Common myeloid progenitor, CD34-positive (primary cell): ENCODE measurements at regions not wholly inside any gene's neighbourhood (a gene's known extent, or its start where the extent isn't known, plus 50 kb on each side); places are given as distances from the start of the nearest gene placed in this dataset.

Experiments used
- CTCF ChIA-PET: fragments of 350-600 bp; sonication (Branson Sonifier 250); formaldehyde crosslinking; loops from one replicate; lab custom pipeline; 2021; ENCODE audit warnings: antibody characterized with exemption; lab: Charles Lee
- POLR2A ChIA-PET: fragments of 350-600 bp; sonication (Branson Sonifier 250); formaldehyde crosslinking; loops from one replicate; lab custom pipeline; 2021; ENCODE audit warnings: antibody characterized with exemption; lab: Charles Lee
- DNase-seq, 3 donors: peaks; one replicate each; pipeline versions ENCODE4 v3.0.0 to v3.0.0-alpha.2; 2013
- H3K27ac ChIP-seq, 2 experiments: 1 replicate in 1 of 2; 2 replicates in 1 of 2; pipeline ENCODE4 v1.7.0; 2013; ENCODE audit warnings: inconsistent platforms in 2 of 2, low read length in 2 of 2, mild to moderate bottlenecking in 2 of 2, low read depth in 1 of 2, moderate library complexity in 1 of 2; ENCODE audit not compliant: severe bottlenecking in 2 of 2, insufficient read depth in 1 of 2, poor library complexity in 1 of 2
- H3K27me3 ChIP-seq, 5 experiments: replicated peaks in 2 of 5; 1 replicate in 3 of 5; 2 replicates in 2 of 5; pipeline versions ENCODE4 v1.6.1 to v1.7.0; 2013; ENCODE audit warnings: low read length in 4 of 5, mild to moderate bottlenecking in 2 of 5, moderate library complexity in 2 of 5, inconsistent platforms in 1 of 5; ENCODE audit not compliant: insufficient read depth in 5 of 5, control insufficient read depth in 4 of 5
- H3K36me3 ChIP-seq, 4 experiments: 1 replicate in 2 of 4; 2 replicates in 2 of 4; pipeline versions ENCODE4 v1.6.1 to v1.7.0; 2013; ENCODE audit warnings: low read length in 3 of 4, control low read depth in 1 of 4, mild to moderate bottlenecking in 1 of 4; ENCODE audit not compliant: control insufficient read depth in 4 of 4, insufficient read depth in 4 of 4
- H3K4me1 ChIP-seq, 4 experiments: 1 replicate in 3 of 4; 2 replicates in 1 of 4; pipeline versions ENCODE4 v1.6.1 to v1.7.1; 2013; ENCODE audit warnings: low read length in 3 of 4, mild to moderate bottlenecking in 3 of 4, control low read depth in 1 of 4, inconsistent platforms in 1 of 4, moderate library complexity in 1 of 4; ENCODE audit not compliant: control insufficient read depth in 4 of 4, insufficient read depth in 4 of 4; ENCODE audit errors: control extremely low read depth in 1 of 4
- H3K4me3 ChIP-seq, 7 experiments: 1 replicate in 4 of 7; 2 replicates in 3 of 7; pipeline versions ENCODE4 v1.5.1 to v1.7.0; 2013; ENCODE audit warnings: mild to moderate bottlenecking in 7 of 7, low read length in 6 of 7, moderate library complexity in 6 of 7, inconsistent platforms in 2 of 7, low read depth in 2 of 7, control low read depth in 1 of 7; ENCODE audit not compliant: insufficient read depth in 4 of 7, control insufficient read depth in 1 of 7; ENCODE audit errors: extremely low read depth in 1 of 7
- H3K9me3 ChIP-seq, 5 experiments: 1 replicate in 4 of 5; 2 replicates in 1 of 5; pipeline versions ENCODE4 v1.6.1 to v1.7.1; 2013; ENCODE audit warnings: low read length in 4 of 5, mild to moderate bottlenecking in 2 of 5, inconsistent platforms in 1 of 5, low read depth in 1 of 5, moderate library complexity in 1 of 5; ENCODE audit not compliant: control insufficient read depth in 4 of 5, insufficient read depth in 2 of 5; ENCODE audit errors: control extremely low read depth in 1 of 5
- WGBS: methylation state at CpG from one replicate; pipeline ENCODE4 v1.1.5; 2013; ENCODE audit not compliant: insufficient coverage; 5-methylcytosine and 5-hydroxymethylcytosine counted together

DNA sequence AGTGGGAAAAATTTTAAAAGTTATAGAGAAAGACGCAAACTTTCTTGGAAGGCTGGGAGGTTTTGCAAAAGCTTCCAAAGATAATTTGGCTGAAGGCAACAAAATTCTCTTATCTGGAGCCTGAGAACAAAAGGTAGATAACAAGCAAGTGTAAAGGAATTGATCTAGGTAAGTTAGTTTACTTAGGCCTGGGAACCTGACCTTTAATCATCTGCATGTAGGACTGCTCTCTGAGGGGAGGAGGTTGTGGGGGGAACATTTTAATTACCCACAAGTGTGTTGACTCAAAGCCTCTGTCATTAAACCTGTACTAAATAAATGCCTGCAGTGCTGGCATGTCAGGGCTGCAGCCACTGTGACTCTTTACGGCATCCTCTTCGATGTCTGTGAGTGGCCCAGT, 532.3 kb upstream of the SLITRK5 start:
- Histone ChIP-seq H3K27ac (no peak overlapping the region), H3K27me3 (no peaks in the 10 kb centered on the region), H3K36me3 (no peaks in the 10 kb centered on the region), H3K4me1 (no peaks in the 10 kb centered on the region), H3K9me3 (no peaks in the 10 kb centered on the region), H3K4me3 (no peak overlapping the region)
- 100% methylated on average over 3 of the region's 3 CpGs for WGBS
- DNase-seq: no peak
- CTCF ChIA-PET: no interaction called here
- POLR2A ChIA-PET: no interaction called here

DNA sequence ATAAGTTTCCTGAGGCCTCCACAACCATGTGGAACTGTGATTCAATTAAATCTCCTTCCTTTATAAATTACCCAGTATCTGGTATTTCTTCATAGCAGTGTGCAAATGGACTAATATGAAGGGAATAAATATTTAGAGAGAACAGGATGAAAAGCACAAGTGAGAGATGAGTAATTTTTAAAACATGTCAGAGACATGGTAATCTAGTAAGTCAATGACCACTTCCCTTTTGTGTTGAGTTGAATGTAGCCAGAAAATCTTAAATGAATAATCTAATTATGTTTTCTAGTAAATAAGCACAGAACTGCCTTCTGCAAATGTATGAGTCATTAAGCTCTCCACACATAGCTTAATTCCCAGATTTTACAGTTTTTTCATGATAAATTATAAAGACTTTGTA, 524.1 kb upstream of the SLITRK5 start:
- peak in 1 of 3 donors; percentile 4 for DNase-seq
- POLR2A ChIA-PET: no interaction called here
- CTCF ChIA-PET: no interaction called here
- Histone ChIP-seq H3K27me3 (no peaks in the 10 kb centered on the region), H3K36me3 (no peaks in the 10 kb centered on the region), H3K4me3 (no peak overlapping the region), H3K27ac (no peak overlapping the region), H3K4me1 (no peaks in the 10 kb centered on the region), H3K9me3 (peaks cover 0 to 4% (median 0%) of the 10 kb centered on the region in 5 experiments)

DNA sequence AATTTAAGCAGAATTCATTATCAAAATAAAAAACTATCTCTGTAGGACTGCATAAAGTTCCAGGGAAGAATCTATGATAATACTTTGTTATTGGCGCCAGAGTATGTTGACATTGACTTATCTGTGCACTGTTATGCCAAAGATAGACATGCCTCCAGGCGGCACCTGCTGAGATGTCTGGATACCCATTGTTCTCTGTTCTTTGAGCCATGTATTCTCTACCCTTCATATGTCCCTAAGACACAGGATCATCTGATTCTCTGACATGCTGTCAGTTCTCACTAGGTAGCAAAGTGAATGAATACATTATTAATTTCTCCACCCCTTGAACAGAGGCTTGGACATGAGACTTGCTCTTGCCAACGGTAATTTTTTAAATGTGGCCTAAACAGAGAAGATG, 517.8 kb upstream of the SLITRK5 start:
- Histone ChIP-seq H3K4me1 (no peaks in the 10 kb centered on the region), H3K27me3 (no peaks in the 10 kb centered on the region), H3K36me3 (no peaks in the 10 kb centered on the region), H3K9me3 (peaks cover 0 to 6% (median 0%) of the 10 kb centered on the region in 5 experiments), H3K27ac (no peak overlapping the region), H3K4me3 (no peak overlapping the region)
- WGBS: 100% methylated on average over 1 of the region's 3 CpGs
- ChIA-PET CTCF (no interaction called here), POLR2A (no interaction called here)
- DNase-seq: no peak

DNA sequence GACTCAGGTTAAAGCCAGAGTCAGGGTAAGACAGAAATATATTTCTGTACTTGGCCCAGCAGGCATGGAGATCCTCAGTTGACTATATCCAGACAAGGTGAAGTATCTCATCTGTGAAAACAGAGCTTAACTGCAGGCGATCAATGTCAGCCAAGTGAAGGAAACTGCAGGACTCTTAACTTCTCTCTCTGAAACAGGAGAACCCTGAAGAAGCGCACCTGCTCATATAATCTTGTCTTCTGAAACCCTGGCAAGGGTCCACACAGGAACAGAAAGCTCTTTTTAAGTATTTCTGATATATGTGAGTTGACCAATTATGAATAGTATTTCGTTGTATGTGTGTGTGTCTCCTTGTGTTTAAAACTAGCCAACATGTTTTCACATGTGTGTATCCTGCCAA, 504.8 kb upstream of the SLITRK5 start:
- H3K36me3 ChIP-seq: no peaks in the 10 kb centered on the region

DNA sequence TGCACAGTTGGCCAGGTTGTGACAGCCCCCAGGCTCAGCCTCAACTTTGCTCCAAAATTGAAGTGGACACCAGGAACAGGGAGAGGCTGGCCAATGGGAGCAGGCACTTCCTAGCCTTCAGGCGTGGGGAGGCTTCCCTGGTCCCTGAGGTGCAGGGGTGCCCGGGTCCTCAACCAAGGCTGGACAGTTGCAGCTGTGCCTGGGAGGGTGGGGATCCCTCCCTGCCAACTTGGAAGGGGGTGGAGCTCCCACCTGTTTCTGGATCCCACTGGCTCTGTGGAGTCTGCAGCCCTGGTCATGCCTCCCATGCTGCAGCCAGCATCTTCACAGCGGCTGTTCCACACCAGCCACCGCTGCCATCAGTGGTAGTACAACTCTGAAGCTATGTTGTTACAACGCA, 502.8 kb upstream of the SLITRK5 start:
- 100% methylated on average over 4 of the region's 5 CpGs for WGBS
- ChIA-PET CTCF (no interaction called here), POLR2A (no interaction called here)
- Histone ChIP-seq H3K4me3 (no peak overlapping the region), H3K27ac (no peak overlapping the region), H3K27me3 (no peaks in the 10 kb centered on the region), H3K9me3 (peaks cover 0 to 8% (median 3%) of the 10 kb centered on the region in 5 experiments), H3K36me3 (no peaks in the 10 kb centered on the region), H3K4me1 (no peaks in the 10 kb centered on the region)
- DNase-seq: no peak

More for the DNA sequence above, 504.8 kb upstream of the SLITRK5 start:
- Histone ChIP-seq H3K4me3 (no peak overlapping the region), H3K9me3 (peaks cover 0 to 12% (median 2%) of the 10 kb centered on the region in 5 experiments), H3K27ac (no peak overlapping the region), H3K4me1 (no peaks in the 10 kb centered on the region), H3K27me3 (no peaks in the 10 kb centered on the region)
- POLR2A ChIA-PET: no interaction called here
- 100% methylated on average over 2 of the region's 3 CpGs for WGBS
- DNase-seq: no peak
- CTCF ChIA-PET: no interaction called here

DNA sequence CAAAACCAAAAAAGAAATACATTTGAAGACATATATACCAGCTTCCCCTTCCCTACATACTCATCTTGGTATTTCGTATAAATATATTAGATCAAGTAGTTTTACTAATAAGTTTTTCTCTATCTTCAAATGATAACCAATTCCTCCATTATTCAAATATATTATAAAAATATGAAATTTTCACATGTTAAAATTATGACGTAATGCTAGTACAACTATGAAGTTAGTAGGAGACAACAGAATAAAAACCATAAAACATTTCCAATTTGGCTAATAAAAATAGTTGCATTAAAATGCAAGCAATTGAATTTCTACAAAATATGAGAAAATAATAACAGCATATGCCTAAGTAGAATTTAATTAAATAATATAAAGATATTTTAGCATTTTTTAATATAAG, 501.8 kb upstream of the SLITRK5 start:
- DNase-seq: no peak
- Histone ChIP-seq H3K4me3 (no peak overlapping the region), H3K27me3 (no peaks in the 10 kb centered on the region), H3K27ac (no peak overlapping the region), H3K4me1 (no peaks in the 10 kb centered on the region), H3K9me3 (peaks cover 0 to 8% (median 3%) of the 10 kb centered on the region in 5 experiments), H3K36me3 (no peaks in the 10 kb centered on the region)
- POLR2A ChIA-PET: no interaction called here
- no CpG with 5 or more reads among the region's 2 CpGs for WGBS
- CTCF ChIA-PET: no interaction called here

DNA sequence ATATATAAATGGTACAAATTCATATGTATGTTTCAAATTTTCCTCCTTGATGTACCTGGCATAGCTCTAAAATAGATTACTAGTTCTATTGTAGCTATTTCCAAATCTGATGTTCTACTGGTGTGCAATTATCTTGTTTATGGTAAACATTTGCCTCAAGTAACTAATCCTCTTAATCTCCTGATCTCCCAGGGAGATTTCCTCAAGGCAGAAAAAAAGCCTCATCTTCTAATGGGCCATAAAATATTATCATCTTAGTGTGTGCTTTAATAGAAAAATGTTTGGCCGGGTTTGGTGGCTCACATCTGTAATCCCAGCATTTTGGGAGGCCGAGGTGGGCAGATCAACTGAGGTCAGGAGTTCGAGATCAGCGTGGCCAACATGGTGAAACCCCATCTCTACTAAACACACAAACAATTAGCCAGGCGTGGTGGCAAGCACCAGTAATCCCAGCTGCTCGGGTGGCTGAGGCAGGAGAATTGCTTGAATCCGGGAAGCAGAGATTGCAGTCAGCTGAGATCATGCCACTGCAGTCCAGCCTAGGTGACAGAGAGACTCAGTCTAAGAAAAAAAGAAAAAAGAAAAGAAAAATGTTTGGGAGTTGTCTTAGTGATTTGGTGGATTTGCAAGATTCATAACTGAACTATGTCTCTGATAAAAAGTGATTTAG, 498.9 kb upstream of the SLITRK5 start:
- CTCF ChIA-PET: no interaction called here
- no peaks in the 10 kb centered on the region for H3K36me3 ChIP-seq
- POLR2A ChIA-PET: no interaction called here
- no peak overlapping the region for H3K4me3 ChIP-seq
- no peaks in the 10 kb centered on the region for H3K27me3 ChIP-seq
- no peak overlapping the region for H3K27ac ChIP-seq
- no peak for DNase-seq
- 100% methylated on average over 3 of the region's 7 CpGs for WGBS
- peaks cover 0 to 8% (median 3%) of the 10 kb centered on the region in 5 experiments for H3K9me3 ChIP-seq
- H3K4me1 ChIP-seq: no peaks in the 10 kb centered on the region
